Activated CD8-positive, alpha-beta T cell treated with anti-CD3 and anti-CD28 coated beads for 36 hours (primary cell): ENCODE measurements at regions not wholly inside any gene's neighbourhood (a gene's known extent, or its start where the extent isn't known, plus 50 kb on each side); places are given as distances from the start of the nearest gene placed in this dataset.

Source experiments
- ATAC-seq: fragments of 200-7000 bp; cut with Tn5 transposase; one replicate; pipeline ENCODE4 v1.10.0; 2021; ENCODE audit warnings: mild to moderate bottlenecking, moderate library complexity
- CTCF ChIA-PET: fragments of 350-600 bp; sonication (Branson Sonifier 250); formaldehyde crosslinking; loops from one replicate; lab custom pipeline; 2021; ENCODE audit warnings: antibody characterized with exemption; lab: Charles Lee
- POLR2A ChIA-PET: fragments of 350-600 bp; sonication (Branson Sonifier 250); formaldehyde crosslinking; loops from one replicate; lab custom pipeline; 2021; ENCODE audit warnings: antibody characterized with exemption; lab: Charles Lee
- DNase-seq: peaks from one replicate; pipeline ENCODE4 v3.0.0-alpha.2; 2020
- H3K27ac Mint-ChIP-seq: one replicate; pipeline ENCODE4 v1.8.0; 2021; ENCODE audit warnings: mild to moderate bottlenecking, mixed read lengths
- H3K27me3 Mint-ChIP-seq: one replicate; pipeline ENCODE4 v1.8.0; 2021; ENCODE audit warnings: mixed read lengths
- H3K36me3 Mint-ChIP-seq: one replicate; pipeline ENCODE4 v1.8.0; 2021; ENCODE audit warnings: low read depth, mixed read lengths
- H3K4me1 Mint-ChIP-seq: one replicate; pipeline ENCODE4 v1.8.0; 2021; ENCODE audit warnings: low read depth, mixed read lengths
- H3K4me3 Mint-ChIP-seq: one replicate; pipeline ENCODE4 v1.8.0; 2021; ENCODE audit warnings: mild to moderate bottlenecking, moderate library complexity, mixed read lengths
- H3K9me3 Mint-ChIP-seq: one replicate; pipeline ENCODE4 v1.8.0; 2021; ENCODE audit warnings: mixed read lengths
- intact Hi-C: fragments of 100-400 bp; cut with micrococcal nuclease; formaldehyde crosslinking; loops from one replicate; pipeline ENCODE4 v1.10.0; 2022
- TF ChIP-seq, protein P1 (sequence below): fragments of 200-600 bp; IDR thresholded peaks from one replicate; pipeline ENCODE4 v1.8.0; 2022; ENCODE audit warnings: antibody characterized with exemption, mild to moderate bottlenecking

- no peak overlapping the region for H3K27ac Mint-ChIP-seq
- no peaks in the 10 kb centered on the region for H3K4me1 Mint-ChIP-seq
- ChIA-PET POLR2A (no interaction called here), CTCF (no interaction called here)
- no peak overlapping the region for H3K4me3 Mint-ChIP-seq
- ATAC-seq (no peak), DNase-seq (no peak)
- H3K9me3 Mint-ChIP-seq: no peaks in the 10 kb centered on the region
- no peaks in the 10 kb centered on the region for H3K36me3 Mint-ChIP-seq
- TF ChIP-seq, protein P1, sequence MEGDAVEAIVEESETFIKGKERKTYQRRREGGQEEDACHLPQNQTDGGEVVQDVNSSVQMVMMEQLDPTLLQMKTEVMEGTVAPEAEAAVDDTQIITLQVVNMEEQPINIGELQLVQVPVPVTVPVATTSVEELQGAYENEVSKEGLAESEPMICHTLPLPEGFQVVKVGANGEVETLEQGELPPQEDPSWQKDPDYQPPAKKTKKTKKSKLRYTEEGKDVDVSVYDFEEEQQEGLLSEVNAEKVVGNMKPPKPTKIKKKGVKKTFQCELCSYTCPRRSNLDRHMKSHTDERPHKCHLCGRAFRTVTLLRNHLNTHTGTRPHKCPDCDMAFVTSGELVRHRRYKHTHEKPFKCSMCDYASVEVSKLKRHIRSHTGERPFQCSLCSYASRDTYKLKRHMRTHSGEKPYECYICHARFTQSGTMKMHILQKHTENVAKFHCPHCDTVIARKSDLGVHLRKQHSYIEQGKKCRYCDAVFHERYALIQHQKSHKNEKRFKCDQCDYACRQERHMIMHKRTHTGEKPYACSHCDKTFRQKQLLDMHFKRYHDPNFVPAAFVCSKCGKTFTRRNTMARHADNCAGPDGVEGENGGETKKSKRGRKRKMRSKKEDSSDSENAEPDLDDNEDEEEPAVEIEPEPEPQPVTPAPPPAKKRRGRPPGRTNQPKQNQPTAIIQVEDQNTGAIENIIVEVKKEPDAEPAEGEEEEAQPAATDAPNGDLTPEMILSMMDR: no peak
- intact Hi-C loops: no loop called here
- peaks cover 6% of the 10 kb centered on the region for H3K27me3 Mint-ChIP-seq
Observed at GRCh38 chr7:114104035-114104434, 185.2 kb upstream of the PPP1R3A start.

DNA sequence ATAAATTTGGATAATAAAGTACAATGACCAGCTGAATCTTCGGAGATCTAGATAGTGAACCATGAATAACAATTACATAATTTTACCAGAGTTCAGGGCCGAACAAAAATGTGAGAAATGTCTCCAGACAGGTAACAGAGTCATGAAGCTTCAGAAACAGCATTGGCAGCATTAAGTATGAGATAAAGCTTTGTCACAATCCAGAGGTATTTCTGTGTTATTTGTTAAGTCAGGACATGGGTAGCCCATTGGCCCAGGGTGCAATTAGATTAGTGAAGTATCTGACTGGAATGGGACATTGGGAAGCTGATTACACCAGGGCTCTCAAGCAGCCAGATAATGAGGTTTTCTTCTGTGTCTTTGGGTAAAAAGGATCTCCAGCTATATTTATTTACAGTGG is 184.2 kb upstream of the PPP1R3A start:
- no peaks in the 10 kb centered on the region for H3K4me1 Mint-ChIP-seq
- ChIA-PET POLR2A (interaction anchor here (0.6 to 1.0 kb wide), 2 partner anchors 33 to 161 kb away, joined by 3 to 5 read pairs; no protein-coding TSS in a partner anchor), CTCF (no interaction called here)
- DNase-seq: no peak
- H3K36me3 Mint-ChIP-seq: no peaks in the 10 kb centered on the region
- H3K27ac Mint-ChIP-seq: no peak overlapping the region
- no peak overlapping the region for H3K4me3 Mint-ChIP-seq
- peaks cover 1% of the 10 kb centered on the region for H3K9me3 Mint-ChIP-seq
- H3K27me3 Mint-ChIP-seq: peaks cover 6% of the 10 kb centered on the region
- ATAC-seq: no peak
- intact Hi-C loops: no loop called here
- TF ChIP-seq, protein P1: no peak

DNA sequence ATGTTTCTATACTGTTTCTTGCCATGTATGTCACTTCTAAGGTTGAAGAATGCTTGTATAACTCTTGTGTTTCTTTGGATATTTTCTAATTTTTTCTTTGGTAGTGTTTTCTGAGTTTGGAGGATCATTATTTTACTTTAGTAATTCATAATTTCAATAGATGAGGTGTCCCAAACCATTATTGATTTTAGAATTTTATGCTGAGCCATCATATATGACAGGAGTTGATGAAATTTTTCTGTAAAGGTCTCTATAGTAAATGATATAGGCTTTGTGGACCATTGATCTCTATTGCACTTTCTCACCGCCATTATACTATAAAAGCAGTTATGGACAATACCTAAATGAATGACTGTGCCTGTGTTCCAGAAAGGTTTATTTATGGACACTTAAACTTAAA is 183.3 kb upstream of the PPP1R3A start:
- TF ChIP-seq, protein P1: no peak
- no peak overlapping the region for H3K4me3 Mint-ChIP-seq
- DNase-seq (no peak), ATAC-seq (no peak)
- H3K36me3 Mint-ChIP-seq: no peaks in the 10 kb centered on the region
- CTCF ChIA-PET: no interaction called here
- peaks cover 3% of the 10 kb centered on the region for H3K27me3 Mint-ChIP-seq
- POLR2A ChIA-PET: no interaction called here
- intact Hi-C loops: no loop called here
- no peaks in the 10 kb centered on the region for H3K4me1 Mint-ChIP-seq
- H3K9me3 Mint-ChIP-seq: peaks cover 1% of the 10 kb centered on the region
- H3K27ac Mint-ChIP-seq: no peak overlapping the region

GRCh38 chr7:114100810-114101209 is 182.0 kb upstream of the PPP1R3A start:
- intact Hi-C loops: no loop called here
- ATAC-seq (no peak), DNase-seq (no peak)
- peaks cover 4% of the 10 kb centered on the region for H3K27me3 Mint-ChIP-seq
- peaks cover 1% of the 10 kb centered on the region for H3K9me3 Mint-ChIP-seq
- no peaks in the 10 kb centered on the region for H3K4me1 Mint-ChIP-seq
- TF ChIP-seq, protein P1: no peak
- H3K36me3 Mint-ChIP-seq: no peaks in the 10 kb centered on the region
- H3K4me3 Mint-ChIP-seq: no peak overlapping the region
- ChIA-PET CTCF (no interaction called here), POLR2A (no interaction called here)
- no peak overlapping the region for H3K27ac Mint-ChIP-seq

DNA sequence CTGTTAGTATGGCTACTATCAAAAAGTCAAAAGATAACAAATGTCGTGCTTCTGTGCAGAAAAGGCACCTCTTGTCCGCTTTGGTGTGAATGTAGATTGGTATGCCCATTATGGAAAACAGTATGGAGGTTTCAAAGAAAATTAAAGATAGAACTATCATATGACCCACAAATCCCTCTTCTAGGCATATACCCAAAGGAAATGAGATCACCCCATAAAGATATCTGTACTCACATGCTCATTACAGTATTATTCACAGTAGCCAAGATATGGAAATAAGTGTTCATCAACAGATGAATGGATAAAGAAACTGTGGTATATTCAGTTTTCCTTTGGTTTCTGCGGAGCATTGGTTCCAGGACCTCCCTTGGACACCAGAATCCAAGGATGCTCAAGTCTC is 180.5 kb upstream of the PPP1R3A start:
- H3K27me3 Mint-ChIP-seq: peaks cover 6% of the 10 kb centered on the region
- POLR2A ChIA-PET: no interaction called here
- TF ChIP-seq, protein P1: no peak

More for the DNA sequence above, 180.5 kb upstream of the PPP1R3A start:
- no peak overlapping the region for H3K4me3 Mint-ChIP-seq
- H3K27ac Mint-ChIP-seq: no peak overlapping the region
- ATAC-seq: no peak
- no peak for DNase-seq
- H3K4me1 Mint-ChIP-seq: no peaks in the 10 kb centered on the region
- peaks cover 1% of the 10 kb centered on the region for H3K9me3 Mint-ChIP-seq
- CTCF ChIA-PET: no interaction called here
- intact Hi-C loops: no loop called here
- H3K36me3 Mint-ChIP-seq: no peaks in the 10 kb centered on the region
